Breast epithelium (tissue), 3 donors: ENCODE measurements at regions not wholly inside any gene's neighbourhood (a gene's known extent, or its start where the extent isn't known, plus 50 kb on each side); places are given as distances from the start of the nearest gene placed in this dataset.
"Not testable (repeated sequence)": the region's sequence is repeated elsewhere in the genome, so short reads cannot be mapped to it uniquely, and the experiment has no call there.

Experiments used
- POLR2A ChIP-seq: fragments of 450-650 bp; IDR thresholded peaks from one replicate; pipeline ENCODE4 v1.6.1; 2016; ENCODE audit warnings: antibody characterized with exemption, mild to moderate bottlenecking, moderate library complexity
- POLR2AphosphoS5 ChIP-seq, 3 donors: sonication (generic); formaldehyde crosslinking; IDR thresholded peaks; one replicate each; pipeline ENCODE4 v1.6.1; 2017; ENCODE audit warnings: antibody characterized with exemption in 3 of 3
- TF ChIP-seq, protein P1 (sequence below), 3 donors: fragments of 450-650 bp; IDR thresholded peaks; one replicate each; pipeline ENCODE4 v1.5.1; 2016 to 2017; ENCODE audit warnings: antibody characterized with exemption in 3 of 3, mild to moderate bottlenecking in 3 of 3, moderate library complexity in 3 of 3

DNA sequence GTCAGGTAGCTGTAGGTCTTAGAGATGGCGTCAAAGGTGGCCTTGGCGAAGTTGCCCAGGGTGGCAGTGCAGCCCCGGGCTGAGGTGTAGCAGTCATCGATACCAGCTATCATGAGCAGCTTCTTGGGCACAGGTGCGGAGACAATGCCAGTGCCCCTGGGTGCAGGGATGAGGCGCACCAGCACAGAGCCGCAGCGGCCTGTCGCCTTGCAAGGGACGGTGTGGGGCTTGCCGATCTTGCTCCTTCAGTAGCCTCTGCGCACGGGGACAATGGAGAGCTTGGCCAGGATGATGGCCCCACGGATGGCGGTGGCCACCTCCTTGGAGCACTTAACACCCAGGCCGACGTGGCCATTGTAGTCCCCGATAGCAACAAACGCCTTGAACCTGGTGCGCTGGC, 65.6 kb upstream of the KIF2B start:
- TF ChIP-seq, protein P1, sequence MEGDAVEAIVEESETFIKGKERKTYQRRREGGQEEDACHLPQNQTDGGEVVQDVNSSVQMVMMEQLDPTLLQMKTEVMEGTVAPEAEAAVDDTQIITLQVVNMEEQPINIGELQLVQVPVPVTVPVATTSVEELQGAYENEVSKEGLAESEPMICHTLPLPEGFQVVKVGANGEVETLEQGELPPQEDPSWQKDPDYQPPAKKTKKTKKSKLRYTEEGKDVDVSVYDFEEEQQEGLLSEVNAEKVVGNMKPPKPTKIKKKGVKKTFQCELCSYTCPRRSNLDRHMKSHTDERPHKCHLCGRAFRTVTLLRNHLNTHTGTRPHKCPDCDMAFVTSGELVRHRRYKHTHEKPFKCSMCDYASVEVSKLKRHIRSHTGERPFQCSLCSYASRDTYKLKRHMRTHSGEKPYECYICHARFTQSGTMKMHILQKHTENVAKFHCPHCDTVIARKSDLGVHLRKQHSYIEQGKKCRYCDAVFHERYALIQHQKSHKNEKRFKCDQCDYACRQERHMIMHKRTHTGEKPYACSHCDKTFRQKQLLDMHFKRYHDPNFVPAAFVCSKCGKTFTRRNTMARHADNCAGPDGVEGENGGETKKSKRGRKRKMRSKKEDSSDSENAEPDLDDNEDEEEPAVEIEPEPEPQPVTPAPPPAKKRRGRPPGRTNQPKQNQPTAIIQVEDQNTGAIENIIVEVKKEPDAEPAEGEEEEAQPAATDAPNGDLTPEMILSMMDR (IDR thresholded peaks at IDR 0.05) = not testable (repeated sequence)
- not testable (repeated sequence) for TF ChIP-seq POLR2A; POLR2AphosphoS5 (IDR thresholded peaks at IDR 0.05)
